ENCODE measurements at regions not wholly inside any gene's neighbourhood (a gene's known extent, or its start where the extent isn't known, plus 50 kb on each side); places are given as distances from the start of the nearest gene placed in this dataset.

DNA sequence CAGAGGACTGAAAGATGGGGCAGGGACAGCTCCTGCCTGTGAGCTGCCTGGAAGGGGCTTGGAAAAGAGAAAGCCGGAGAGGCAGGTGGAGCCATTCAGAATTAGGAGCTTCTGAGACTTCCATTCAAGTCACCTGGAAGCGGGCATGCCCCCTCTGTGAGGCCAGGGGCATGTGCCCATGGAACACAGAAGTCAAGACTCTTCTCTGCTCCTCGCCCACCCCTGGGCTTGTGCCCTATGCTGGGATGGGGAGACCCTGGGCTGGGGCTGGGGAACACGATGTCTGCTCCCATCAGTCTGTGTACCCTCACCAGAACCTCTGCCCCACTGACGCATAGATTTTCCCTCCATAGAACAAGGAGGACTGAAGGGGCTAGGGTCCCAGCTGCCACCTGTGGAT is 372.0 kb downstream of the SHANK2 start:
- CTCF ChIA-PET = no interaction called here
- DNase-seq (ENCODE audit: extremely low spot score) = no peak
- POLR2A ChIA-PET = no interaction called here
- TF ChIP-seq SUZ12 (IDR thresholded peaks at IDR 0.05) (no peak), SP1 (IDR thresholded peaks at IDR 0.05) (no peak), L3MBTL2 (conservative IDR thresholded peaks at IDR 0.05) (no peak), FOXA1 (IDR thresholded peaks at IDR 0.05) (no peak), ARNT (IDR thresholded peaks at IDR 0.05) (no peak), FOXK2 (IDR thresholded peaks at IDR 0.05) (no peak), HDGF (IDR thresholded peaks at IDR 0.05; ENCODE audit: borderline replicate concordance) (no peak), NFRKB (IDR thresholded peaks at IDR 0.05) (no peak), CTBP1 (IDR thresholded peaks at IDR 0.05; ENCODE audit: borderline replicate concordance) (no peak), LEF1 (IDR thresholded peaks at IDR 0.05; ENCODE audit: borderline replicate concordance) (no peak), TARDBP (IDR thresholded peaks at IDR 0.05) (no peak), ZNF384 (IDR thresholded peaks at IDR 0.05) (no peak), BHLHE40 (IDR thresholded peaks at IDR 0.05; ENCODE audit: borderline replicate concordance) (no peak)
- TF ChIP-seq, protein P1, sequence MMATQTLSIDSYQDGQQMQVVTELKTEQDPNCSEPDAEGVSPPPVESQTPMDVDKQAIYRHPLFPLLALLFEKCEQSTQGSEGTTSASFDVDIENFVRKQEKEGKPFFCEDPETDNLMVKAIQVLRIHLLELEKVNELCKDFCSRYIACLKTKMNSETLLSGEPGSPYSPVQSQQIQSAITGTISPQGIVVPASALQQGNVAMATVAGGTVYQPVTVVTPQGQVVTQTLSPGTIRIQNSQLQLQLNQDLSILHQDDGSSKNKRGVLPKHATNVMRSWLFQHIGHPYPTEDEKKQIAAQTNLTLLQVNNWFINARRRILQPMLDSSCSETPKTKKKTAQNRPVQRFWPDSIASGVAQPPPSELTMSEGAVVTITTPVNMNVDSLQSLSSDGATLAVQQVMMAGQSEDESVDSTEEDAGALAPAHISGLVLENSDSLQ (IDR thresholded peaks at IDR 0.05) = no peak

DNA sequence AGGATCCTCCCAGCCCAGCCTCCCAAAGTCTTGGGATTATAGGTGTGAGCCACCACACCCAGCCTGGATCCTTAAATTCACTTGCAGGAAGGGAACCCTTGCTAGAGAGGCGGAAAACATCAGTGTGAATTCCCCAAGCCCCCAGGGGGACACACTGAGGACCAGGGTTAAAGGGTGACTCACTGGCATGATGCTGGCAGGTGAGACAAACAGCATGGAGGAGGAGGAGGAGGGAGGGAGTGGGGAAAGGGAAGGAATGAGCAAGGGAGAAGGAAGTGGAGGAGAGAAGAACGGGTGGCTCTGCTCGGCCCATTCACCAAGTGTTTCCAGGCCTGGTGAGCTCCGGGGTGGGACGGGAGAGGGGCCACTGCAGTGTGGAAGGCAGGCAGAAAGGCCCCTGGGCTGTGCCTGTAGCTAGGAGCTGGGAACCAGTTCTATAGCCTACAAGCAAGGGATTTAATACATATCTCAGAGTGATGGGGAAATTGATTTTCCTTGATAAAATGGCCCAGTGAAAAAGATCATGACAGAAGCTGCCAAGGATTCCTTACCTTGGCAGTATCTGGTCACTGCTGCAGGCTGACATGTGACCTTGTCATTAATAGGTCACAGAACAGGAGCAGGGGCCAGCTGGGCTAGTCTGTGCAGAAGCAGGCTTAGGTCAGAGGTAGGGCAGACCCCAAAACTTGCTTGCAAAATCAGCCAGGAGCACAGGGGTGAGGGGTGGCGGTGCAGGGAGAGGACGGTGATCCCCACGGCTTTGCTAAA is 370.2 kb downstream of the SHANK2 start:
- DNase-seq (ENCODE audit: extremely low spot score) = no peak
- ChIA-PET CTCF (no interaction called here), POLR2A (no interaction called here)
- TF ChIP-seq, protein P1 (IDR thresholded peaks at IDR 0.05) = no peak
- no peak for TF ChIP-seq CTBP1 (IDR thresholded peaks at IDR 0.05; ENCODE audit: borderline replicate concordance)
- no peak for TF ChIP-seq ELF4 (IDR thresholded peaks at IDR 0.05)
- no peak for TF ChIP-seq FOXM1 (IDR thresholded peaks at IDR 0.05; ENCODE audit: borderline replicate concordance)
- TF ChIP-seq SUZ12 (IDR thresholded peaks at IDR 0.05) = no peak
- no peak for TF ChIP-seq TARDBP (IDR thresholded peaks at IDR 0.05)
- TF ChIP-seq LEF1 (IDR thresholded peaks at IDR 0.05; ENCODE audit: borderline replicate concordance) = no peak

DNA sequence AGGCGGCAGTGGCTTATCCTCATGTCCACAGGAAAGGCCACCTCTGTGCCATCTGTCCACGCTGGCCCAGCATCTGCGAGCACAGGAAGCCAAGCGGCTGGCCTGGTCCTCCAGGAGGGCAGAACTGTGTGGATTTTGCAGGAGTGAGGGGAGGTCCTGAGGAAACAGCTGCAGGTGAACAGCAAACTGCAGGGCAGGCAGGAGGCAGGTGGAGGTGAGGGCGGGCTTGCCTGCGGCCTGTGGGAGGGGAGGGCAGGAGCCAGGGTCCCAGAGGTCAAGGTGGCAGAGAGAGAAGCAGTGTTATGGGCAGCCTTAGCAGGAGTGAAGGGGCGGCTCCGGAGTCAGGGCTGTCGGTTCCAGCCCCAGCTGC is 369.7 kb downstream of the SHANK2 start:
- CTCF ChIA-PET = no interaction called here
- POLR2A ChIA-PET = no interaction called here
- TF ChIP-seq FOXK2 (IDR thresholded peaks at IDR 0.05) (no peak), ELF4 (IDR thresholded peaks at IDR 0.05) (no peak), SUZ12 (IDR thresholded peaks at IDR 0.05) (no peak), L3MBTL2 (conservative IDR thresholded peaks at IDR 0.05) (no peak), ZNF384 (IDR thresholded peaks at IDR 0.05) (no peak), TARDBP (IDR thresholded peaks at IDR 0.05) (no peak), BHLHE40 (IDR thresholded peaks at IDR 0.05; ENCODE audit: borderline replicate concordance) (no peak), SP1 (IDR thresholded peaks at IDR 0.05) (no peak), FOXM1 (IDR thresholded peaks at IDR 0.05; ENCODE audit: borderline replicate concordance) (no peak), LEF1 (IDR thresholded peaks at IDR 0.05; ENCODE audit: borderline replicate concordance) (no peak), NFRKB (IDR thresholded peaks at IDR 0.05) (no peak), HDGF (IDR thresholded peaks at IDR 0.05; ENCODE audit: borderline replicate concordance) (no peak), CTBP1 (IDR thresholded peaks at IDR 0.05; ENCODE audit: borderline replicate concordance) (no peak), FOXA1 (IDR thresholded peaks at IDR 0.05) (no peak)
- TF ChIP-seq, protein P1 (IDR thresholded peaks at IDR 0.05) = no peak
- no peak for DNase-seq (ENCODE audit: extremely low spot score)

DNA sequence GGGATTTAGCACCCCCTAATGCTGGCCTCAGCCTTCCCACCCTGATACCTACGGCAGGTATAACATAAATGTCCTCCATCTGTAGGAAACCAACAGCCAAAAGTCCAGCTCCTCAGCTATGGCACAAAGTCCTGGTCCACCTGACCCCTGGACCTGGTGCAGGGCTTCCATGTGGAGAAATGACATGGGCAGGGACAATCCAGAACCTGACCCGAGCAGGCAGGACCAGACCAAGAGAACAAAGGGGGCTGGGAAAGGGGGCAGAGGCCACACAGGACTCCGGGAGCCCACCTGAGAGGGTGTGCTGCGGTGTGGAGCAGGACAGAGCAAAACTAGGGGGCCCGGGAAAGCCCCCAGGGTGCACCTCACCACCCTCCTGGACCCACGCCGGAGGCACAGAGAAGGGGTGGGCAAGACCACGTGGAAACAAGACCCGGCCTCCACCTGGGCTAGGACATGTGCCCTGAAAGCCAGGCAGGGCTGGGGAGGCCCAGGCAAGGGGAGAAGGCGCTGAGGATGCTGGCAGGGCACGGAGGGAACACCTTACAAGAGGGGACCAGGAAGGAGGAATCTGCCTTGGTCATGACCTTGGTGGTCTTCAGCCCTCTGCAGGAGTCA is 368.9 kb downstream of the SHANK2 start:
- DNase-seq (ENCODE audit: extremely low spot score) = no peak
- TF ChIP-seq BHLHE40 (IDR thresholded peaks at IDR 0.05; ENCODE audit: borderline replicate concordance) = no peak
- TF ChIP-seq NFRKB (IDR thresholded peaks at IDR 0.05) = no peak
- ChIA-PET POLR2A (no interaction called here), CTCF (no interaction called here)

DNA sequence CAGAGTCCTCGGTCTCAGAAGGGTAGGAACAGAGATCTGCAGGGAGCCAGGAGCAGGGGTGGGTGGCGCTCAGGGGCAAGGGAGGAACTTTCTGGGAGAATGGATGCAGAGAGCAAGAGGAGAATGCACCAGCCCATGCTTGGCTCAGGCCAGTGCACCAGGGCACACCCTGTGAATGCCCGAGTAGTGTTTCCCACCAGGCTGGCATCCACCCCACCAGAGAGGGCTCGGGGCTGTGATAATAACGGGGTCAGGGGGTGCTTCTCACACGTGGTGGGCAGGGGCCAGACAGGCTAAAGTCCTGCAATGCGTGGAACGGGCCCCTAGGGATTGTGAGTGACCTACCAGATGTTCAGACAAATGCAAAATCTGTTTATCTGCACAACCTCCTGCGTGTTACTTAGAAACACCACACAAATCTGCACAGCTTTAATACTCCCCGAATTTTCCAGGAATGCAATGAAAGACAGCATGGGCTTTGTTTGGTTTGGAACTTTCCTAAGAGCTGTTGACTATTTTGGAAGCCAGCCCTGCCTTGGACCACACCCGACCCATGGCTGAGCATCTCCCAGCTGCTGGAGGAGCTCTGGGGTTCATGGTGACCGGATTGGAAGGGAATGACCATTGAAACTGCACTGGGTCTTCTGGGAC is 368.3 kb downstream of the SHANK2 start:
- TF ChIP-seq ZNF384 (IDR thresholded peaks at IDR 0.05) (no peak), FOXK2 (IDR thresholded peaks at IDR 0.05) (no peak), NFRKB (IDR thresholded peaks at IDR 0.05) (no peak), CTBP1 (IDR thresholded peaks at IDR 0.05; ENCODE audit: borderline replicate concordance) (no peak), LEF1 (IDR thresholded peaks at IDR 0.05; ENCODE audit: borderline replicate concordance) (no peak), L3MBTL2 (conservative IDR thresholded peaks at IDR 0.05) (no peak), BHLHE40 (IDR thresholded peaks at IDR 0.05; ENCODE audit: borderline replicate concordance) (no peak), FOXM1 (IDR thresholded peaks at IDR 0.05; ENCODE audit: borderline replicate concordance) (no peak), FOXA1 (IDR thresholded peaks at IDR 0.05) (no peak), ELF4 (IDR thresholded peaks at IDR 0.05) (no peak), ARNT (IDR thresholded peaks at IDR 0.05) (no peak), SP1 (IDR thresholded peaks at IDR 0.05) (no peak), SUZ12 (IDR thresholded peaks at IDR 0.05) (no peak), HDGF (IDR thresholded peaks at IDR 0.05; ENCODE audit: borderline replicate concordance) (no peak), TARDBP (IDR thresholded peaks at IDR 0.05) (no peak)
- TF ChIP-seq, protein P1 (IDR thresholded peaks at IDR 0.05) = no peak
- CTCF ChIA-PET = no interaction called here
- no peak for DNase-seq (ENCODE audit: extremely low spot score)
- POLR2A ChIA-PET = no interaction called here

Data from HEK293T (cell line).